RWPE2 (cell line): ENCODE measurements at regions not wholly inside any gene's neighbourhood (a gene's known extent, or its start where the extent isn't known, plus 50 kb on each side); places are given as distances from the start of the nearest gene placed in this dataset.
A peak's percentile ranks its signal among the peaks of the same experiment; 100 is the strongest.

Source experiments
- ATAC-seq: fragments of 200-7000 bp; cut with Tn5 transposase; 3 replicates; pipeline ENCODE4 v1.9.1; 2021; ENCODE audit warnings: low read depth
- DNase-seq: peaks from one replicate; pipeline ENCODE4 v3.0.0-alpha.2; 2020; ENCODE audit warnings: low spot score
- H3K27ac ChIP-seq: fragments of 450-650 bp; 2 replicates; pipeline ENCODE4 v1.5.1; 2017; ENCODE audit warnings: mild to moderate bottlenecking; ENCODE audit not compliant: poor library complexity, severe bottlenecking
- H3K27me3 ChIP-seq: fragments of 250-450 bp; sonication (Bioruptor Pico); 2 replicates; pipeline ENCODE4 v1.5.1; 2021; ENCODE audit warnings: mild to moderate bottlenecking, moderate library complexity; ENCODE audit not compliant: insufficient read depth, poor library complexity, severe bottlenecking
- H3K36me3 ChIP-seq: fragments of 250-450 bp; sonication (Bioruptor Pico); 2 replicates; pipeline ENCODE4 v1.5.1; 2020; ENCODE audit warnings: low read depth, mild to moderate bottlenecking, moderate library complexity
- H3K4me1 ChIP-seq: fragments of 250-450 bp; sonication (Bioruptor Pico); 2 replicates; pipeline ENCODE4 v1.5.1; 2021; ENCODE audit warnings: mild to moderate bottlenecking, moderate library complexity; ENCODE audit not compliant: insufficient read depth, poor library complexity, severe bottlenecking
- H3K4me3 ChIP-seq: fragments of 250-450 bp; sonication (Bioruptor Pico); 2 replicates; pipeline ENCODE4 v1.5.1; 2021; ENCODE audit warnings: mild to moderate bottlenecking, moderate library complexity; ENCODE audit not compliant: severe bottlenecking
- H3K9me3 ChIP-seq: fragments of 250-450 bp; sonication (Bioruptor Pico); 2 replicates; pipeline ENCODE4 v1.5.1; 2021; ENCODE audit warnings: mild to moderate bottlenecking, moderate library complexity; ENCODE audit not compliant: severe bottlenecking
- CTCF ChIP-seq: fragments of 450-650 bp; IDR thresholded peaks from one replicate; pipeline ENCODE4 v1.5.1; 2017; ENCODE audit warnings: mild to moderate bottlenecking, moderate library complexity; ENCODE audit not compliant: poor library complexity, severe bottlenecking

GRCh38 chr6:44656691-44657090 lies 269.2 kb downstream of the CDC5L start:
- no peaks in the 10 kb centered on the region for H3K27me3 ChIP-seq
- no peak overlapping the region for H3K27ac ChIP-seq
- no peaks in the 10 kb centered on the region for H3K9me3 ChIP-seq
- no peak overlapping the region for H3K4me3 ChIP-seq
- no peaks in the 10 kb centered on the region for H3K36me3 ChIP-seq
- no peak for TF ChIP-seq CTCF
- no peak for DNase-seq
- H3K4me1 ChIP-seq = peaks cover 8% of the 10 kb centered on the region
- ATAC-seq = no peak

DNA sequence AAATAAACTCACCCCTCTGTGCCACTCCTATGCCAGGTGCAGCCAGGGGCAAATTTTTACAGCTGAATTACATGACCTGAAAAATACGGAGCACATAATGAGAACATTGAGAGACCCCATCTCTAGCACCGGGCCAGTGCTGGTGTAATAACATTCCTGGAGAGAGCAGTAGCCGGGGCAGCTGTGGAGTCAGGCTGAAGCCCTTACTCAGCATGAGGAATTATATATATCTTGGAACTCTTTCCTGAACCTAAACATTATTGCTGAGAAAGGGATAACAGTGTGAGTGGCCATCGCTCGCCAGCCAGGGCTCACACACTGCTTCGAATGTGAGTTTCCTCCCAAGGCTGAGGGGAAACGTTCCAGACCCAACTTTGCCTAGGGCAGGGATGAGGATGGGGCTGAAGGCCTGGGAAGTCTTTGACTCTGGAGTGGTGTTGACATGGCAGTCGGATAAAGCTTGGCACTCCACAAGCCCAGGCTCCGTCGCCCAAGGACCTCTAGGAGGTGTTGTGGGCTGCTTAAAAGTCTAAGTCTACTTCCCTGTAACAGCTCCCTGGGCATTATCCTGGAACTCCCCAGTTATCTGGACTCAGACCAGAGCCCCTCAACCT lies 269.8 kb downstream of the CDC5L start:
- Histone ChIP-seq H3K27me3 (no peaks in the 10 kb centered on the region), H3K36me3 (no peaks in the 10 kb centered on the region), H3K4me3 (no peak overlapping the region), H3K4me1 (peaks cover 15% of the 10 kb centered on the region), H3K27ac (no peak overlapping the region), H3K9me3 (no peaks in the 10 kb centered on the region)
- ATAC-seq = no peak
- TF ChIP-seq CTCF = no peak
- no peak for DNase-seq

DNA sequence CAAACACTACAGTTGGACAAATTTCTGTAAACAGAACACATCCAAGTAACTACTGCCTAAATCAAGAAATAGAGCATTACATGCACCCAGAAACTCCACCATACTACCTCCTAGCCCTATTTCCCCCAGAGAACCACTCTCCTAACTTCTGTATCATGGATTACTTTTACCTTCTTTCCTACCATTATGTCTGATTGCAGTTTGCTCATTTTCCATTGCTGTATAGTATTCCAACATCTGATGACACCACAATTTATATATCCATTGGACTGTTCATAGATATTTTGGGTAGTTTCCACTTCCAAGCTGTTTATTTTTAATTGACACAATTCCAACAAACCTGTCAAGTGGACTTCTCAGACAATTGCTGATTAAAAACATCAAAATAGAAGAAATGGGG lies 271.1 kb downstream of the CDC5L start:
- no peak for TF ChIP-seq CTCF
- H3K4me3 ChIP-seq = no peak overlapping the region
- H3K4me1 ChIP-seq = peaks cover 22% of the 10 kb centered on the region
- H3K27me3 ChIP-seq = no peaks in the 10 kb centered on the region
- no peaks in the 10 kb centered on the region for H3K36me3 ChIP-seq
- no peaks in the 10 kb centered on the region for H3K9me3 ChIP-seq
- no peak for DNase-seq
- no peak for ATAC-seq
- no peak overlapping the region for H3K27ac ChIP-seq

DNA sequence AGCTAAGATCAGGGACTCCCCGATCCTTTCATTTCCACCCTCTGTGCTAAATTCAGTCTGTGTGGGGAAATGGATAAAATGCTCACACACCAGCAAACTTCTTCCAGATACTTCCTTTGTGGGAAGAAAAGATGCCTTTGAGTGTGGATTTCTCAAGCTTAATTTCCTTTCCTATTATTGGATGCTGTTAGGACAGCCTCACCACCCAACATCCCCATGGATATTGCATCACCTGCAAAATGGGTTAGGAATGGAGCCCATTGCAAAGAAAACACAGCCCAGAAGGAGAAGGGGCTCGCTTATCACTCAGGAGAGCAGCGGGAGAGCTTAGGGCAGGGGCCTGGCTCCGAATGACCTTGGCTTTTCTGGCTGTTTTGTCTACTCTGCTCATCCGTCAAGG lies 272.2 kb downstream of the CDC5L start:
- no peak for TF ChIP-seq CTCF
- ATAC-seq (no peak), DNase-seq (no peak)
- Histone ChIP-seq H3K4me3 (no peak overlapping the region), H3K4me1 (peaks cover 22% of the 10 kb centered on the region), H3K27ac (no peak overlapping the region), H3K27me3 (no peaks in the 10 kb centered on the region), H3K9me3 (no peaks in the 10 kb centered on the region), H3K36me3 (no peaks in the 10 kb centered on the region)

DNA sequence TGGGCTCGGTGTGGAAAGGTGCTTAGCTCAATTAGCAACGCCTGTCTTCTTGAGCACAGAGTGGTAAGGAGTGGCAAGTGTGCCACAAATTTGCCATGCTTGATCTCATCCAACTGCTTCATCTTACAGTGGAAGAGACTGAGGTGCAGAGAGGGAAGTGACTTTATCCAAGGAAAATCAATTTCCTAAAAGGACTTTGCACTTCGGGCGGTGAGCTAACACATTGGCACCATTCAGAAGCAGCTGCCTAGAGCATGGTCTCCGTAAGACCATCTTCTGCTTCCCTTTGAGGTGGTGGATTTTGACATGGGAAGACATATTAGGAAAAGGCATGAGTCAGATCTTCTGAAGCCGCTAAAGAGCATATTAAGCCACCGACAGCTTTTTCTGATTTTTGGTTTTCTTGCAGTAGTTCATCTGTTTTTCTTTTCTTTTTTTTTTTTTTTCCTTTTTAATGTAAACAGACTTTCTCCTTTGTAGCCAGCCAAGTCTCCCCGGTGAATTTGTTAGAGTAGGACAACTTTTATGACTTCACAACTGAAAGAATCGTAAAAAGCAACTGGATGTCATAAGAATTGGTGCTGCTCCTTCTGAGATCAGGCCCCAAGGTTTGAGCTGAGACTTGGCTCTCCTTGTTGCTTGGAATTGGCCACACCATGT lies 273.2 kb downstream of the CDC5L start:
- H3K36me3 ChIP-seq = no peaks in the 10 kb centered on the region
- no peaks in the 10 kb centered on the region for H3K9me3 ChIP-seq
- DNase-seq (no peak), ATAC-seq (no peak)
- no peaks in the 10 kb centered on the region for H3K27me3 ChIP-seq
- TF ChIP-seq CTCF = no peak
- peaks cover 22% of the 10 kb centered on the region for H3K4me1 ChIP-seq
- H3K4me3 ChIP-seq = no peak overlapping the region
- H3K27ac ChIP-seq = peak overlapping the region; percentile 28
